Endodermal cell (in vitro differentiated cells): ENCODE measurements at regions not wholly inside any gene's neighbourhood (a gene's known extent, or its start where the extent isn't known, plus 50 kb on each side); places are given as distances from the start of the nearest gene placed in this dataset.

Experiments used
- DNase-seq: peaks from one replicate; pipeline ENCODE4 v3.0.0-alpha.2; 2017
- H3K27ac ChIP-seq: 2 replicates; pipeline ENCODE4 v1.5.1; 2013; ENCODE audit warnings: mild to moderate bottlenecking, low read depth, low read length, moderate library complexity
- H3K27me3 ChIP-seq: 2 replicates; pipeline ENCODE4 v1.6.1; 2013; ENCODE audit warnings: mild to moderate bottlenecking, low read length, moderate library complexity; ENCODE audit not compliant: insufficient read depth, control insufficient read depth, poor library complexity, severe bottlenecking
- H3K36me3 ChIP-seq: 2 replicates; pipeline ENCODE4 v1.7.0; 2013; ENCODE audit warnings: mild to moderate bottlenecking, low read length, moderate library complexity; ENCODE audit not compliant: control insufficient read depth, insufficient read depth
- H3K4me1 ChIP-seq: one replicate; pipeline ENCODE4 v1.7.0; 2013; ENCODE audit warnings: low read length; ENCODE audit not compliant: control insufficient read depth, insufficient read depth
- H3K4me3 ChIP-seq: 2 replicates; pipeline ENCODE4 v1.5.1; 2013; ENCODE audit warnings: mild to moderate bottlenecking, low read length, moderate library complexity
- H3K9ac ChIP-seq: 2 replicates; pipeline ENCODE4 v1.6.1; 2013; ENCODE audit warnings: mild to moderate bottlenecking, low read length, moderate library complexity; ENCODE audit not compliant: poor library complexity, severe bottlenecking; ENCODE audit errors: extremely low read depth
- H3K9me3 ChIP-seq: 2 replicates; pipeline ENCODE4 v1.6.1; 2013; ENCODE audit warnings: mild to moderate bottlenecking, low read length, moderate library complexity; ENCODE audit not compliant: control insufficient read depth
- H3K27ac Mint-ChIP-seq: 2 replicates; pipeline ENCODE4 v1.8.0; 2020; ENCODE audit warnings: mixed read lengths
- H3K27me3 Mint-ChIP-seq: 2 replicates; pipeline ENCODE4 v1.8.0; 2021; ENCODE audit warnings: mild to moderate bottlenecking, mixed read lengths; ENCODE audit not compliant: insufficient read depth
- H3K36me3 Mint-ChIP-seq: 2 replicates; pipeline ENCODE4 v1.8.0; 2020; ENCODE audit warnings: low read depth, mixed read lengths
- H3K4me1 Mint-ChIP-seq: 2 replicates; pipeline ENCODE4 v1.8.0; 2020; ENCODE audit warnings: mixed read lengths
- H3K4me3 Mint-ChIP-seq: 2 replicates; pipeline ENCODE4 v1.8.0; 2020; ENCODE audit warnings: mild to moderate bottlenecking, moderate library complexity, mixed read lengths
- H3K9me3 Mint-ChIP-seq: 2 replicates; pipeline ENCODE4 v1.8.0; 2020; ENCODE audit warnings: mild to moderate bottlenecking, mixed read lengths
- CTCF ChIP-seq: fragments of 200-600 bp; sonication (generic); conservative IDR thresholded peaks from 2 replicates; pipeline ENCODE4 v1.5.0; 2021; ENCODE audit warnings: antibody characterized with exemption, mild to moderate bottlenecking
- WGBS, 2 experiments: methylation state at CpG; one replicate each; pipeline versions ENCODE4 v1.1.5 to v1.1.7; 2013; ENCODE audit warnings: missing lambda C conversion rate in 2 of 2, mixed read lengths in 1 of 2; ENCODE audit not compliant: insufficient coverage in 1 of 2, insufficient read length in 1 of 2; 5-methylcytosine and 5-hydroxymethylcytosine counted together

GRCh38 chr17:71107136-71107535 lies 937.8 kb downstream of the KCNJ2 start:
- H3K9ac ChIP-seq: no peak overlapping the region
- no peak overlapping the region for H3K4me3 ChIP-seq
- WGBS, 2 experiments: 100% methylated on average over 1 of the region's 1 CpG; no CpG with 5 or more reads in 1 of the 2 experiments
- Mint-ChIP-seq H3K4me1 (peaks cover 9% of the 10 kb centered on the region), H3K27ac (no peak overlapping the region), H3K4me3 (no peak overlapping the region), H3K27me3 (no peaks in the 10 kb centered on the region), H3K9me3 (no peaks in the 10 kb centered on the region), H3K36me3 (no peaks in the 10 kb centered on the region)
- no peaks in the 10 kb centered on the region for H3K36me3 ChIP-seq
- DNase-seq: no peak
- no peaks in the 10 kb centered on the region for H3K4me1 ChIP-seq
- no peak overlapping the region for H3K27ac ChIP-seq
- no peaks in the 10 kb centered on the region for H3K9me3 ChIP-seq
- H3K27me3 ChIP-seq: no peaks in the 10 kb centered on the region
- no peak for TF ChIP-seq CTCF

- H3K36me3 ChIP-seq: no peaks in the 10 kb centered on the region
- no peak overlapping the region for H3K27ac ChIP-seq
- no peak overlapping the region for H3K4me3 ChIP-seq
- H3K4me1 ChIP-seq: no peaks in the 10 kb centered on the region
- no peak for DNase-seq
- Mint-ChIP-seq H3K4me1 (peaks cover 21% of the 10 kb centered on the region), H3K27me3 (no peaks in the 10 kb centered on the region), H3K36me3 (no peaks in the 10 kb centered on the region), H3K27ac (no peak overlapping the region), H3K9me3 (no peaks in the 10 kb centered on the region), H3K4me3 (no peak overlapping the region)
- H3K9ac ChIP-seq: no peak overlapping the region
- no peaks in the 10 kb centered on the region for H3K9me3 ChIP-seq
- TF ChIP-seq CTCF: no peak
- 88 to 94% methylated on average over 1 of the region's 3 CpGs for WGBS, 2 experiments
- H3K27me3 ChIP-seq: no peaks in the 10 kb centered on the region
Measured at GRCh38 chr17:71109697-71110096, 940.4 kb downstream of the KCNJ2 start.

DNA sequence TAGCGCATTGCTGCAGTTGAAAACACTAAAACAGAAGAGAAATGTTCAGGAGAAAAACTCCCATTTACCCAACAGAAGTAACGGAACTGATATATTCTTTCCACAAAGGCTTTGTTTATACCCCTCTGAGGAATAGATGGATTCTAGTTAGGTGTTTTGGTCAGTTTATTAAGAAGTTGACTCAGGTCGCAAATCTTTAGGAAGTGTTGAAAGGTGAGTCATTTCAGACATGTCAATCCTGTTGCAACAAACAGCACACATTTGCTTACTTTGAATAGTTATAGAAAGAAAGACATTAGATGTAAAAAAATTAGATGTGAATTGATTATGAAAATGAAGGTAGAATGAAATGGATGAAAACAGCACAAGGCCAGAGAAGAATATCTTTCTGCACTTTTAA lies 941.0 kb downstream of the KCNJ2 start:
- WGBS, 2 experiments: 97% methylated on average over 2 of the region's 3 CpGs; no CpG with 5 or more reads in 1 of the 2 experiments
- Mint-ChIP-seq H3K4me1 (peaks cover 26% of the 10 kb centered on the region), H3K27ac (no peak overlapping the region), H3K4me3 (no peak overlapping the region), H3K27me3 (no peaks in the 10 kb centered on the region), H3K9me3 (no peaks in the 10 kb centered on the region), H3K36me3 (no peaks in the 10 kb centered on the region)
- Histone ChIP-seq H3K9ac (no peak overlapping the region), H3K27ac (no peak overlapping the region), H3K9me3 (no peaks in the 10 kb centered on the region), H3K4me3 (no peak overlapping the region), H3K4me1 (no peaks in the 10 kb centered on the region), H3K27me3 (no peaks in the 10 kb centered on the region), H3K36me3 (no peaks in the 10 kb centered on the region)
- TF ChIP-seq CTCF: no peak
- DNase-seq: no peak
